GM19463 (cell line): ENCODE measurements at regions not wholly inside any gene's neighbourhood (a gene's known extent, or its start where the extent isn't known, plus 50 kb on each side); places are given as distances from the start of the nearest gene placed in this dataset.
"Not testable (repeated sequence)": the region's sequence is repeated elsewhere in the genome, so short reads cannot be mapped to it uniquely, and the experiment has no call there.

ENCODE experiments used
- ATAC-seq: cut with Tn5 transposase; IDR thresholded peaks from one replicate; pipeline ENCODE4 v1.9.1; 2021; ENCODE audit warnings: mild to moderate bottlenecking, moderate library complexity; ENCODE audit not compliant: unreplicated experiment

- not testable (repeated sequence) for ATAC-seq
Measured at GRCh38 chr5:177664737-177665136, 64.8 kb downstream of the B4GALT7 start.

DNA sequence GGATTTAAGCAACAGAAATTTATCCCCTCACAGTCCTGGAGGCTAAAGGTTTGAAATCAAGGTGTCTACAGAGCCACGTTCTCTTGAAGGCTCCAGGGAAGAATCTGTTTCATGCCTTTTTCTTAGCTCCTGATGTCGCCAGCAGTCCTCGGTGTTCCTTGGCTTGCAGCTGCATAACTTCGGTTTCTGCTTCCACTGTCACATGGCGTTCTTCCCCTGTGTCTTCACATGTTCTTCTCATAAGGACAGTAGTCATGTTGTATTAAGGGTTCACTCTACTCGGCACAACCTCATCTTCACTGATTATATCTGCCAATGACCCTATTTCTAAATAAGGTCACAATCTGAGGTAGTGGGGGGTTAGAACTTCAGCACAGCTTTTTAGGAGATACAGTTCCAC lies 65.2 kb downstream of the B4GALT7 start:
- not testable (repeated sequence) for ATAC-seq

DNA sequence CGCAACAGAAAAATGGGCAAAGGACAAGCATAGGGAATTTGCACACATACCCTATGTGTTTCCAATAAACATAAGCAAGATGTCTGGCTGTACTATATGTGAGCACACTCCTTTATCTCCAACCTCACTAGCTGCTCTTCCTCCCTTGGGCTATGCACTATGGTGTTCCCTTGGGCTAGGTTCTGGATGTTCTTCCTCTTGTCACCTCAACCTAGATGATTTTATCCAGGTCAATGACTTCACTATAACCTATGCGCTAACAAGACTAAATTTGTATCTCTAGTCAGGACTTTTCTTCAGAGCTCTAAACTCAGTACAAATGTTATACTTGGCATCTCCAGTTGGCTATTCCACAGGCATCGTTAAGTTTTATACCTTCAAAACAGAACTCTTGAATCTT lies 66.0 kb downstream of the B4GALT7 start:
- not testable (repeated sequence) for ATAC-seq

DNA sequence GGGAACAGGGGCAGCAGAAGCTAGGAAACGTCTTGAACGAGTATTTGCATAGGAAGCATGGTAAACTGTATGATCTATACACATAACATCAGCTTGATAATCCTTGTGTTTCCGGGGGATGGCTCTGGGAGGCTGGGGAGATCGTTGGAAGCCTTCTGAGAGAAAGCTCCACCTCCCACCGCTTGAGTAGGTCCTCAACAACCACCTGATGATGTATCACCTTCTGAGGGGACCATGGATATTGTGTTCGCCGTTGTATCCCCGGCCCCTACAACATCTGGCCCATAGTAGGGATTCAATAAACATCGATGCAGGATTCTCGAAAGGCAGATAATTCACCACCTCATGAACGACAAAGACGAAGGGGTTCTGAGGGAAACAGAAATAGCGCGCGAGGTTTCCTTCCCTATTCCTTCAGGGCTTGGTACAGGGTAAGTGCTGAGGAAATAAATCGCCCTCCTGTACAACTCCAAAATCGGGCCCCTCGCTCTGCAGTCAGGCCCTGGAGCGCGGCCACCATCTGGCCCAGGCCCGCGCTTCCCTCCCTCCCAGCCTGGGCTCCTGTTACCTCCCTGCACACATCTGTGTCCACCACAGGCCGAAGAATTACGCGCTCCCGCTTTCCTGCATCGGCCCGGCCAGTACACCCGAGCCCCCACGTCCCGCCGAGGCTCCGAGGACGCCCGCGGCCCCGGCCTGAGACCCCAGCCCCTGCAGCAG lies 71.3 kb downstream of the B4GALT7 start:
- peak; percentile 26 for ATAC-seq

DNA sequence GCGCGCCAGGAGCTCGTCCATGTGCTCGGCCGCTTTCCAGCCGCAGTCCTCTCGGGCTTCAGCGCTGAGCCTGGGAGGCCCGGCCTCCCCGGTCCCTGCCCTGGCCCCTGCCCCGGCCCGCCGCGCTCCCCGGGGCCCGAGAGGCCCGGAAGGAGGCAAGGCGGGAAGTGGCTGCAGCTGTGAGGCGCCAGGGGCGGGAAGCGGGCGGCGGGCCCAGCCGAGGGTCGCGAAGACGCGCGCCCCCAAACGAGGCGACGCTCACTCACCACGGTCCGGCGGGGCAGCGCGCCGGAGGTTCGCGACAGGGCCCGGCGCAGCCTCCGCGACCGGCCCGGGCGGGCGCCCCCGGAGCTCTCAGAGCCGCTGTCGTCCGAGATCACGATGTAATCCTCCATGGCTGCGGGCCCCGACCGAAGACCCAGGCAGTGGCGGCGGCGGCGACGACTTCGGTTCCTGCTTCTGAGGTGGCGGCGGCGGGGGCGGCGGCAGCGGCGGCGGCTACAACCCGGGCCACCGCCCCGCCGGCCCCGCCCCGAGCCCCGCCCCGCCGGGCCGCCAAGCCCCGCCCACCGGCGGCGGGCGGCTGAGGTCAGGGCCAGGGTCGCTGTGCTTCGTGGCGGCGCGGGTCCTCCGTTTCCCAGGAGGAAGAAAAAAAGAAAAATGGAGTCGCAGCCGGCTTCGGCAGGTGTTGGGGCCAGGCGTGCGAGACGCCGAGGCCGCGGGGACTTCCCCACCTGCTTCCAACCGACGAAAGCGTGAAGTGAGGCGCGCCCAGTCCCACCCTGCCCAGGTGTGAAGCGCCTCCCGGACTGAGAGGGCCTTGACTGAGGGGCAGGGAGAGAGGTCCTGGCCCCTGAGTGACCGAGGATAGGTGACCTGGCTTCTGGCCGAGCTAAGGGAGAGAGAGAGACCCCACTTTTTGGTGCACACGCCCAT lies 72.1 kb downstream of the B4GALT7 start:
- peak; percentile 78 for ATAC-seq
